ENCODE measurements at regions not wholly inside any gene's neighbourhood (a gene's known extent, or its start where the extent isn't known, plus 50 kb on each side); places are given as distances from the start of the nearest gene placed in this dataset.

DNA sequence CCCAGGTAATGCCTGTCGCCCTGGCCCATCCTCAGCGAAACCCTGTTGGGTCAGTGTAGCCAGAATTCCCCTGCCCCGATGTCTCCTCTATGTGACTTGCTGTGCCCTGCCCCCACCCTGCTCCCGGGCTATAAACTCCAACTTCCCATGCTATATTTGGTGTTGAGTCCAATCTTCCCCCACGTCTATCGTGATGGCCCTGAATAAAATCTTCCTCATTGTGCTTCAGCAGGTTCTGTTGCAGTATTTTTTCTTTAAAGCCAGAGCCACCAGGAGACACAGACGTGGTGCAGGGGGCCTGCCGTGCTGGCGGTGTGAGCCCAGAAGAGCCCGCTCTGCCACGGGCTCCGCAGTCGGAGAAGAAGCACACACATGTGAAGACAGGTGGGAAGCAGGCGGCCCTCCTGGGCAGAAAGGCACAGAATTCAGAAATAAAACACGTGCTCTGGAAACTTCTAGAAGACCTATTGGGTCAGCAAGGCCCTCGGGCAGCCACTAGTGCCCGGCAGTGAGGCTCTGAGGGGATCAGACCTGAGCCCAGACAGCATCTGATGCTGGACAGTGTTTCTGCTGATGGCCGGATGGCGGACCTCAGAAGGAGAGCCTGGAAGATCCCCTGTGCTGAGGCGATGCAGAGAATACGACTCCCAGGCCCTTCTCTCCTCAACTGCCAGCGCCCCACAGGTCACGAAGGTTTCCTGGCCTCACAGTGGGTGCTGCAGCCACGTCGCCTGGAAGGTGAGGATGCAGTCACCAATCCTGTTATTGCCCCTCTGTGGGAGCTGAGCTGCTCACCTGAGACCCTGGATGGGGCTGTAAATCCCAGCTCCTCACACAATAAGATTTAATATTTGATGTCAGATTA lies 501.9 kb downstream of the BRD1 start:
- TF ChIP-seq EZH2 (IDR thresholded peaks at IDR 0.05; ENCODE audit: insufficient read depth, poor library complexity, severe bottlenecking) (no peak), EZH2phosphoT487 (IDR thresholded peaks at IDR 0.05; ENCODE audit: insufficient read depth, low read depth) (no peak)
